ENCODE measurements at regions not wholly inside any gene's neighbourhood (a gene's known extent, or its start where the extent isn't known, plus 50 kb on each side); places are given as distances from the start of the nearest gene placed in this dataset.

- no peak overlapping the region for H2BK120ac ChIP-seq (ENCODE audit: low read depth, low read length)
- CTCF ChIA-PET: no interaction called here
- H3K9me3 ChIP-seq (ENCODE audit: control insufficient read depth, insufficient read depth, low read length): 0 out of 2 replicates have a peak, but pooled peaks cover 2% of the 10 kb centered on the region
- no peak overlapping the region for H4K8ac ChIP-seq (ENCODE audit: low read depth in 2 of 2, low read length in 2 of 2)
- H4K20me1 ChIP-seq (ENCODE audit: insufficient read depth, low read length): no peaks in the 10 kb centered on the region
- H2BK5ac ChIP-seq (ENCODE audit: low read depth, low read length, poor library complexity, severe bottlenecking): no peak overlapping the region
- BruUV-seq (replicated peaks): no TSS peak
- dilution Hi-C loops (cut with HindIII; ENCODE audit: low sequenced_read_pairs, unreplicated experiment): no loop called here
- H3K36me3 ChIP-seq (ENCODE audit: control insufficient read depth, insufficient read depth, low read length): no peaks in the 10 kb centered on the region
- H3K4me2 ChIP-seq (ENCODE audit: low read depth, low read length): no peak overlapping the region
- H3K56ac ChIP-seq (ENCODE audit: extremely low read depth, insufficient read depth, low read length): no peak overlapping the region
- no peak overlapping the region for H4K5ac ChIP-seq (ENCODE audit: low read depth, low read length)
- no peak overlapping the region for H3K27ac ChIP-seq (ENCODE audit: insufficient read depth, low read length)
- no peak overlapping the region for H2AK9ac ChIP-seq (replicated peaks; ENCODE audit: low read depth, low read length, poor library complexity)
- no peaks in the 10 kb centered on the region for H3K79me1 ChIP-seq (ENCODE audit: low read depth in 1 of 2, low read length in 2 of 2)
- H4K91ac ChIP-seq (ENCODE audit: insufficient read depth, low read depth, low read length): no peak overlapping the region
- no peaks in the 10 kb centered on the region for H3K27me3 ChIP-seq (ENCODE audit: control insufficient read depth, insufficient read depth, low read length)
- POLR2A ChIA-PET (ENCODE audit: unreplicated experiment): no interaction called here
- no peak overlapping the region for H2AFZ ChIP-seq (replicated peaks; ENCODE audit: low read length, poor library complexity)
- H3K9ac ChIP-seq (ENCODE audit: low read depth, low read length): no peak overlapping the region
- no peak for ATAC-seq (ENCODE audit: low read depth)
- no peaks in the 10 kb centered on the region for H3K9me1 ChIP-seq (ENCODE audit: insufficient read depth, low read length)
- H2AK5ac ChIP-seq (ENCODE audit: low read depth, low read length): no peak overlapping the region
- H2BK15ac ChIP-seq (ENCODE audit: low read depth, low read length): no peak overlapping the region
- no peak overlapping the region for H2BK20ac ChIP-seq (ENCODE audit: low read depth, low read length)
- no peak overlapping the region for H3K23ac ChIP-seq (ENCODE audit: low read depth, low read length)
- no peaks in the 10 kb centered on the region for H3K4me1 ChIP-seq (ENCODE audit: control insufficient read depth, insufficient read depth, low read length)
- H3K4ac ChIP-seq (ENCODE audit: low read depth, low read length): no peak overlapping the region
- no peak for DNase-seq
- in situ Hi-C loops (cut with MboI; ENCODE audit: low sequenced_read_pairs): no loop called here
- no peak overlapping the region for H3K4me3 ChIP-seq (ENCODE audit: insufficient read depth, low read depth, low read length)
- H3K14ac ChIP-seq (replicated peaks; ENCODE audit: low read depth, low read length): no peak overlapping the region
- no peak overlapping the region for H3K18ac ChIP-seq (ENCODE audit: low read depth, low read length)
- no CpG with 5 or more reads among the region's 2 CpGs for WGBS, 2 experiments (ENCODE audit: extremely low coverage in 2 of 2, insufficient read length in 1 of 2)
- no peak for TF ChIP-seq CEBPB (IDR thresholded peaks at IDR 0.05; ENCODE audit: low read depth, low read length)
- no peak for TF ChIP-seq SMC3 (IDR thresholded peaks at IDR 0.05; ENCODE audit: low read depth, low read length)
- no peak for TF ChIP-seq POLR2A (IDR thresholded peaks at IDR 0.05; ENCODE audit: low read depth, low read length)
- TF ChIP-seq RFX5 (IDR thresholded peaks at IDR 0.05; ENCODE audit: low read depth, low read length): no peak
- TF ChIP-seq MAZ (IDR thresholded peaks at IDR 0.05; ENCODE audit: borderline replicate concordance, low read depth, low read length): no peak
- TF ChIP-seq USF2 (IDR thresholded peaks at IDR 0.05; ENCODE audit: low read depth, low read length): no peak
- TF ChIP-seq RAD21 (IDR thresholded peaks at IDR 0.05; ENCODE audit: low read length): no peak
- TF ChIP-seq MXI1 (IDR thresholded peaks at IDR 0.05; ENCODE audit: borderline replicate concordance, low read depth, low read length): no peak
- TF ChIP-seq ELK1 (IDR thresholded peaks at IDR 0.05; ENCODE audit: borderline replicate concordance, low read depth, low read length): no peak
- TF ChIP-seq BHLHE40 (IDR thresholded peaks at IDR 0.05; ENCODE audit: low read depth, low read length): no peak
- TF ChIP-seq FOS (IDR thresholded peaks at IDR 0.05; ENCODE audit: low read depth, low read length): no peak
- no peak for TF ChIP-seq CTCF (conservative IDR thresholded peaks at IDR 0.05; ENCODE audit: low read depth, low read length)
- TF ChIP-seq NFE2L2 (IDR thresholded peaks at IDR 0.05; ENCODE audit: low read depth, low read length): no peak
- TF ChIP-seq MAFK (IDR thresholded peaks at IDR 0.05; ENCODE audit: low read depth, low read length): no peak
- TF ChIP-seq CHD1 (IDR thresholded peaks at IDR 0.05; ENCODE audit: low read depth, low read length): no peak
- intact Hi-C loops (cut with micrococcal nuclease): no loop called here
These were observed 297.7 kb upstream of the CLNK start for GRCh38 chr4:10982305-10982704.

Data from IMR-90 (cell line).